GM21515 (cell line): ENCODE measurements at regions not wholly inside any gene's neighbourhood (a gene's known extent, or its start where the extent isn't known, plus 50 kb on each side); places are given as distances from the start of the nearest gene placed in this dataset.

Experiments
- ATAC-seq: cut with Tn5 transposase; IDR thresholded peaks from one replicate; pipeline ENCODE4 v1.9.1; 2021; ENCODE audit not compliant: unreplicated experiment

GRCh38 chr4:156251373-156252065, 297.9 kb upstream of the CTSO start:
- no peak for ATAC-seq

- ATAC-seq = no peak
These were observed 295.3 kb upstream of the CTSO start for GRCh38 chr4:156248917-156249316.

GRCh38 chr4:156247470-156247869, 293.8 kb upstream of the CTSO start:
- no peak for ATAC-seq

- no peak for ATAC-seq
These were observed 289.3 kb upstream of the CTSO start for GRCh38 chr4:156243015-156243414.

- ATAC-seq = no peak
These were observed 288.7 kb upstream of the CTSO start for GRCh38 chr4:156242390-156242789.

GRCh38 chr4:156241896-156242295, 288.2 kb upstream of the CTSO start:
- no peak for ATAC-seq

- ATAC-seq = no peak
These were observed 284.5 kb upstream of the CTSO start for GRCh38 chr4:156238171-156238570.

GRCh38 chr4:156237231-156237630, 283.6 kb upstream of the CTSO start:
- no peak for ATAC-seq

GRCh38 chr4:156230176-156230575, 276.5 kb upstream of the CTSO start:
- no peak for ATAC-seq

GRCh38 chr4:156228676-156229075, 275.0 kb upstream of the CTSO start:
- no peak for ATAC-seq

GRCh38 chr4:156227321-156227720, 273.7 kb upstream of the CTSO start:
- ATAC-seq = no peak

GRCh38 chr4:156223985-156224384, 270.3 kb upstream of the CTSO start:
- no peak for ATAC-seq

GRCh38 chr4:156217236-156217635, 263.6 kb upstream of the CTSO start:
- no peak for ATAC-seq

GRCh38 chr4:156201050-156201449, 247.4 kb upstream of the CTSO start:
- peak; percentile 92 for ATAC-seq

- no peak for ATAC-seq
These were observed 244.8 kb upstream of the CTSO start for GRCh38 chr4:156198511-156198910.

GRCh38 chr4:156197216-156197615, 243.6 kb upstream of the CTSO start:
- ATAC-seq = no peak

GRCh38 chr4:156196722-156197121, 243.1 kb upstream of the CTSO start:
- ATAC-seq = no peak

- ATAC-seq = peak; percentile 90
These were observed 242.2 kb upstream of the CTSO start for GRCh38 chr4:156195914-156196313.

- ATAC-seq = no peak
These were observed 241.2 kb upstream of the CTSO start for GRCh38 chr4:156194896-156195295.

- ATAC-seq = no peak
These were observed 240.1 kb upstream of the CTSO start for GRCh38 chr4:156193800-156194199.

GRCh38 chr4:156193106-156193505, 239.4 kb upstream of the CTSO start:
- no peak for ATAC-seq

- no peak for ATAC-seq
These were observed 238.4 kb upstream of the CTSO start for GRCh38 chr4:156192033-156192432.

GRCh38 chr4:156191044-156191781, 237.5 kb upstream of the CTSO start:
- no peak for ATAC-seq
